Activated CD8-positive, alpha-beta memory T cell treated with anti-CD3 and anti-CD28 coated beads for 36 hours (primary cell): ENCODE measurements at regions not wholly inside any gene's neighbourhood (a gene's known extent, or its start where the extent isn't known, plus 50 kb on each side); places are given as distances from the start of the nearest gene placed in this dataset.

Experiments used
- CTCF ChIA-PET: fragments of 350-600 bp; sonication (Branson Sonifier 250); formaldehyde crosslinking; loops from one replicate; lab custom pipeline; 2021; ENCODE audit warnings: antibody characterized with exemption; lab: Charles Lee
- POLR2A ChIA-PET: fragments of 350-600 bp; sonication (Branson Sonifier 250); formaldehyde crosslinking; loops from one replicate; lab custom pipeline; 2021; ENCODE audit warnings: antibody characterized with exemption; lab: Charles Lee

- ChIA-PET POLR2A (no interaction called here), CTCF (no interaction called here)
These were observed 117.3 kb upstream of the NEO1 start for GRCh38 chr15:72934921-72935320.

- POLR2A ChIA-PET: no interaction called here
- CTCF ChIA-PET: interaction anchor here (0.7 kb wide), 1 partner anchor 28 kb away, joined by 3 read pairs; no protein-coding TSS in a partner anchor
These were observed 118.3 kb upstream of the NEO1 start for GRCh38 chr15:72933976-72934375.

GRCh38 chr15:72932472-72932871, 119.8 kb upstream of the NEO1 start:
- CTCF ChIA-PET: interaction anchor here (0.6 kb wide), 1 partner anchor 133 kb away, joined by 3 read pairs; no protein-coding TSS in a partner anchor

GRCh38 chr15:72927451-72927850, 124.8 kb upstream of the NEO1 start:
- ChIA-PET POLR2A (no interaction called here), CTCF (no interaction called here)

More at GRCh38 chr15:72932472-72932871, 119.8 kb upstream of the NEO1 start:
- POLR2A ChIA-PET: no interaction called here

GRCh38 chr15:72925661-72926060, 126.6 kb upstream of the NEO1 start:
- ChIA-PET CTCF (no interaction called here), POLR2A (no interaction called here)

GRCh38 chr15:72923289-72923688, 129.0 kb upstream of the NEO1 start:
- POLR2A ChIA-PET: no interaction called here
- CTCF ChIA-PET: no interaction called here

DNA sequence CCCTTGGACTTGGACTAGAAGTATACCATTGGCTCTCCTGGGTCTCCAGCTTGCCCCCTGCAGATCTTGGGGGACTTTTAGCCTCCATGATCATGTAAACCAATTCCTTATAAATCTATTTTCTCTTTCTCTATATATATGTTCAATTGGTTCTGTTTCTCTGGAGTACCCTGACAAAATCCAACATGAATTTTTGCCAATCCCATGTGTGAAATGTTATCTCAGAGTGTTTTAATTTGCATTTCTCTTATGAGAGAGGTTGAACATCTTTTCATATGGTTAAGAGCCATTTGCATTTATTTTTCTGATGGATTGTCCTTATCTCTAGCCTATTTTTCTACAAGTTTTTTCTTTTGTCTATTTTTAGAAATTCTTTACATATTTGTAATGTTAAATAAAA, 131.7 kb upstream of the NEO1 start:
- POLR2A ChIA-PET: no interaction called here
- CTCF ChIA-PET: no interaction called here

DNA sequence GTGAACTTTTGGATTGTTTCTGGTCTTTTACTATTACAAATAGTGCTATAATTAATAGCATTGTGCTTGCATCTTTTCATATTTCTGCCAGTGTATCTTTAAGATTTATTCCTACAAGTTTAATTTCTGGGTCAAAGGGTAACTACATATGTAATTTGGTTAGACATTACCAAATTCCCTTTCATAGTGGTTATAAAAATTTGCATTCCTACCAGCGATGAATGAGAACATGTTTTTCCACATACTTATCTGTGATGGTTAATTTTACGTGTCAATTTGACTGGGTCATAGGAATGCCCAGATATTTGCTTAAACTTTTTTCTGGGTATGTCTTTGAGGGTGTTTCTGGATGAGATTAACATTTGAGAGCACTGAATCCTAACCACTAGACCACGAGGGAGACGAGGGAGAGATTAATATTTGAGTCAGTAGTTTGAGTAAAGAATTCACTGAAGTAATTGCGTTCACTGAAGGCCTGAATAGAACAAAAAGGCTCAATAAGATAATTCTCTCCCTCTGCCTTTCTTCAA, 132.3 kb upstream of the NEO1 start:
- CTCF ChIA-PET: no interaction called here

DNA sequence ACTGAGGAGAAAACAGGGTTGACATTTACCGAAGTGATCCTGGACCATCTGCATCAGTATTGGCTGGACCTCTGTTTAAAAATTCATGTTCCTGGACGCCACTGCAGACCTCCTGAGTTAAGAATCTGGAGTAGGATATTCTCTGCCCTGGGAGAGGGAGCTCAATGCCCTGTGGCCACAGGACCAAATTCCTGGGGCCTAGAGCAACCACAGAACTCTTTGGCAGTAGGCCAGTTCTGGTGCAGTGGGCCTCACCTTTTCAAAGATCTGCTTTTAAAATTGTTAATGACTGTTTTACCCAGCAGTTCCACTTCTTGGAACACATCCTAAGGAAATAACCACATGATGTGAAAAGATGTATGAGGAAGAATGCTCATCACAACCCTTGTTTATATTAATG, 133.3 kb upstream of the ADPGK start:
- POLR2A ChIA-PET: no interaction called here
- CTCF ChIA-PET: no interaction called here

More for the DNA sequence above, 132.3 kb upstream of the NEO1 start:
- POLR2A ChIA-PET: no interaction called here

- CTCF ChIA-PET: no interaction called here
- POLR2A ChIA-PET: no interaction called here
These were observed 132.8 kb upstream of the ADPGK start for GRCh38 chr15:72916378-72916777.

DNA sequence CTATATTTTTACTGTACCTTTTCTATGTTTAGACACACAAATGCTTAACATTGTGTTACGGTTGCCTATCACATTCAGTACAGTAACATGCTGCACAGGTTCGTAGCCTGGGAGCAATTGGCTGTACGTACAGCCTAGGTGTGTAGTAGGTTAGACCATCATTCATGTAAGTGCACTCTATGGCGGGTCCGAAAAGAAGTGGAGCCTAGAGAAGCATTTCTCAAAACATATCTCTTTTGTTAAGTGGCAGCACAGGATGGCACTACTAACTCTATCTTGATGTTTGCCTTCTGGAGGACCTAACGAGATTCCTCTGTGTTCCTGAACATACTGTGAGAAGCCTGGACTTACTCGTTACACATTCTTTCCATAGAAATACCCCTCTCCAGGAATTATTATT, 132.3 kb upstream of the ADPGK start:
- ChIA-PET POLR2A (no interaction called here), CTCF (no interaction called here)

GRCh38 chr15:72912996-72913395, 129.4 kb upstream of the ADPGK start:
- POLR2A ChIA-PET: no interaction called here

GRCh38 chr15:72912121-72912520, 128.6 kb upstream of the ADPGK start:
- ChIA-PET CTCF (no interaction called here), POLR2A (no interaction called here)

More at GRCh38 chr15:72912996-72913395, 129.4 kb upstream of the ADPGK start:
- CTCF ChIA-PET: interaction anchor here (0.6 kb wide), 1 partner anchor 964 kb away, joined by 3 read pairs; no protein-coding TSS in a partner anchor

GRCh38 chr15:72911626-72912025, 128.1 kb upstream of the ADPGK start:
- ChIA-PET CTCF (no interaction called here), POLR2A (no interaction called here)

DNA sequence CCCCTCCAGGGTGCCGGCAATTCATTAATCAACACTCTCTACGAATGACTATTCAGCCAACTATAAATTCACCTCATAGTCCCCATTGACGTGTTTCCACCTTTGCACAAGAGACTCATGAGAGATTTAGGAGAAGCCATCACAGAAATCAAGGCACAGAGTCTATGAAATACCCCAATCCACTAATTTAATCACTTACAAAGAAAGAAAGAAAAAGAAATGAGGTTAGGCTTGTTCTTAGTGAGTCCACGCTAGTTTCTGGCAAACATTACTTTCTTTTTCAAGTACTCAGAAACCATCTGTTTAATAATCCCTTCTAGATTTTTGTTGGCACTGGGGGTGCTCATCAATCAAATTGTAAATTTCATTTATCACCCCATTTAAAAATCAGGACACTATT, 125.2 kb upstream of the ADPGK start:
- ChIA-PET CTCF (no interaction called here), POLR2A (no interaction called here)

GRCh38 chr15:72907733-72908132, 124.2 kb upstream of the ADPGK start:
- POLR2A ChIA-PET: no interaction called here
- CTCF ChIA-PET: no interaction called here

GRCh38 chr15:72902919-72903260, 119.3 kb upstream of the ADPGK start:
- CTCF ChIA-PET: no interaction called here
- POLR2A ChIA-PET: no interaction called here

GRCh38 chr15:72902245-72902918, 118.8 kb upstream of the ADPGK start:
- ChIA-PET POLR2A (no interaction called here), CTCF (no interaction called here)

DNA sequence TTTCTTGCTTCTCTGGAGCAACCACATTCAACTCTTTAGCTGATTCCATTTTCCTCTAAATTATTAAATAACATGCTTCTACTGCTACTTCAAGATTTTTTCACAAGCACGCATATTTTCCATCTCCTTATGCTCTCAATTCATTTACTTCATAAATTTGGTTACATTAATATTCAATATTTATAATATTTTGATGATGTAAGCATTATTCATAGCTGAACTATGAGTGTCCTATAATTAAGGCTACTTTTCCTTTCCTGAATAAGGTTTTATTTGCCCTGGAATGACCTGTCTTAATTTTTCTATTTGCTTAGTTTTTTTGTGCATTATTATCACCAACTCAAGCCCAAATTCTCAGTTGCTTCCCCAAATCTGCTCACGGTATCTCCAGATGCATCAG, 109.4 kb upstream of the ADPGK start:
- ChIA-PET CTCF (no interaction called here), POLR2A (no interaction called here)

- ChIA-PET POLR2A (no interaction called here), CTCF (no interaction called here)
These were observed 106.5 kb upstream of the ADPGK start for GRCh38 chr15:72890043-72890442.

- ChIA-PET POLR2A (no interaction called here), CTCF (no interaction called here)
These were observed 106.0 kb upstream of the ADPGK start for GRCh38 chr15:72889545-72889944.

GRCh38 chr15:72888811-72889210, 105.3 kb upstream of the ADPGK start:
- CTCF ChIA-PET: no interaction called here
- POLR2A ChIA-PET: no interaction called here
